Suppressor macrophage (primary cell): ENCODE measurements at regions not wholly inside any gene's neighbourhood (a gene's known extent, or its start where the extent isn't known, plus 50 kb on each side); places are given as distances from the start of the nearest gene placed in this dataset.
A peak's percentile ranks its signal among the peaks of the same experiment; 100 is the strongest.
"Not testable (repeated sequence)": the region's sequence is repeated elsewhere in the genome, so short reads cannot be mapped to it uniquely, and the experiment has no call there.

Experiments used
- DNase-seq, 4 experiments: peaks; one replicate each; pipeline ENCODE4 v3.0.0-alpha.2; 2020 to 2022

- no peak for DNase-seq
These were observed 53.5 kb downstream of the XCL2 start for GRCh38 chr1:168490306-168490705.

GRCh38 chr1:168488138-168488537 is 55.7 kb downstream of the XCL2 start:
- DNase-seq, result no peak

- DNase-seq, result not testable (repeated sequence)
These were observed 57.0 kb downstream of the XCL2 start for GRCh38 chr1:168486820-168487219.

GRCh38 chr1:168485048-168485447 is 58.7 kb downstream of the XCL2 start:
- peak in 3 of 4 experiments; percentile 38 to 53 (median 49) for DNase-seq

- no peak for DNase-seq
These were observed 59.7 kb downstream of the XCL2 start for GRCh38 chr1:168484083-168484482.

- peak in 2 of 4 experiments; percentile 64 to 67 for DNase-seq
These were observed 60.3 kb downstream of the XCL2 start for GRCh38 chr1:168483539-168483938.

- peak in 3 of 4 experiments; percentile 29 to 36 (median 33) for DNase-seq
These were observed 61.7 kb downstream of the XCL2 start for GRCh38 chr1:168482106-168482505.

- no peak for DNase-seq
These were observed 62.2 kb downstream of the XCL2 start for GRCh38 chr1:168481586-168481985.

- no peak for DNase-seq
These were observed 62.8 kb downstream of the XCL2 start for GRCh38 chr1:168480997-168481396.

GRCh38 chr1:168477792-168478191 is 66.0 kb downstream of the XCL2 start:
- DNase-seq, result peak in 1 of 4 experiments; percentile 23

- DNase-seq, result peak; percentile 27 to 67 (median 59)
These were observed 67.0 kb downstream of the XCL2 start for GRCh38 chr1:168476588-168477385.

- DNase-seq, result no peak
These were observed 69.5 kb downstream of the XCL2 start for GRCh38 chr1:168474322-168474721.

- no peak for DNase-seq
These were observed 70.7 kb downstream of the XCL2 start for GRCh38 chr1:168473126-168473525.

GRCh38 chr1:168472223-168472622 is 71.6 kb downstream of the XCL2 start:
- no peak for DNase-seq

- peak; percentile 35 to 70 (median 52) for DNase-seq
These were observed 72.8 kb downstream of the XCL2 start for GRCh38 chr1:168470901-168471431.

GRCh38 chr1:168469690-168470089 is 74.1 kb downstream of the XCL2 start:
- DNase-seq, result peak; percentile 55 to 73 (median 70)

GRCh38 chr1:168468822-168469221 is 75.0 kb downstream of the XCL2 start:
- DNase-seq, result no peak

GRCh38 chr1:168468042-168468809 is 75.6 kb downstream of the XCL2 start:
- DNase-seq, result no peak

GRCh38 chr1:168467452-168467851 is 76.3 kb downstream of the XCL2 start:
- no peak for DNase-seq

GRCh38 chr1:168466714-168467131 is 77.1 kb downstream of the XCL2 start:
- DNase-seq, result peak; percentile 40 to 78 (median 68)

GRCh38 chr1:168466092-168466713 is 77.6 kb downstream of the XCL2 start:
- DNase-seq, result peak; percentile 48 to 65 (median 51)

GRCh38 chr1:168461108-168461507 is 82.7 kb downstream of the XCL2 start:
- not testable (repeated sequence) for DNase-seq

- not testable (repeated sequence) for DNase-seq
These were observed 86.5 kb downstream of the XCL2 start for GRCh38 chr1:168457296-168457695.
